Caco-2 (cell line): ENCODE measurements at regions not wholly inside any gene's neighbourhood (a gene's known extent, or its start where the extent isn't known, plus 50 kb on each side); places are given as distances from the start of the nearest gene placed in this dataset.

Experiments used
- BruUV-seq: library from RNA; stranded (reverse); fragments of 400-500 nt; replicated peaks from 2 replicates; lab custom pipeline; 2021; lab: Mats Ljungman, UMichigan
- CTCF ChIA-PET: fragments of 300-600 bp; sonication (Branson Sonifier 250); formaldehyde crosslinking; loops from one replicate; lab custom pipeline; 2022; ENCODE audit warnings: antibody characterized with exemption; lab: Charles Lee
- POLR2A ChIA-PET: fragments of 300-600 bp; sonication (Branson Sonifier 250); formaldehyde crosslinking; loops from one replicate; lab custom pipeline; 2022; ENCODE audit warnings: antibody characterized with exemption; lab: Charles Lee
- DNase-seq, 2 experiments: peaks; one replicate each; pipeline versions ENCODE4 v3.0.0 to v3.0.0-alpha.2; 2020 to 2022
- H3K27me3 ChIP-seq: replicated peaks from 2 replicates; pipeline ENCODE4 v1.6.0; 2011; ENCODE audit warnings: low read length; ENCODE audit not compliant: control insufficient read depth, insufficient read depth
- H3K36me3 ChIP-seq: 2 replicates; pipeline ENCODE4 v1.5.1; 2011; ENCODE audit warnings: low read length; ENCODE audit not compliant: control insufficient read depth, insufficient read depth
- H3K4me1 ChIP-seq: fragments of 250-450 bp; sonication (Bioruptor Pico); 2 replicates; pipeline ENCODE4 v1.5.1; 2020; ENCODE audit warnings: mild to moderate bottlenecking
- H3K4me3 ChIP-seq: 2 replicates; pipeline ENCODE4 v1.5.1; 2011; ENCODE audit warnings: low read depth, mild to moderate bottlenecking, control low read depth, low read length
- H3K9me3 ChIP-seq: fragments of 250-450 bp; sonication (Bioruptor Pico); 2 replicates; pipeline ENCODE4 v1.5.1; 2020; ENCODE audit warnings: mild to moderate bottlenecking, moderate library complexity
- H3K27ac Mint-ChIP-seq: one replicate; pipeline ENCODE4 v1.8.0; 2022; ENCODE audit warnings: mixed read lengths; ENCODE audit not compliant: unreplicated experiment
- H3K27me3 Mint-ChIP-seq: one replicate; pipeline ENCODE4 v1.8.0; 2022; ENCODE audit warnings: mixed read lengths; ENCODE audit not compliant: insufficient read depth, unreplicated experiment
- H3K36me3 Mint-ChIP-seq: one replicate; pipeline ENCODE4 v1.8.0; 2022; ENCODE audit warnings: mild to moderate bottlenecking, mixed read lengths; ENCODE audit not compliant: insufficient read depth, unreplicated experiment
- H3K4me1 Mint-ChIP-seq: one replicate; pipeline ENCODE4 v1.8.0; 2022; ENCODE audit warnings: low read depth, mixed read lengths; ENCODE audit not compliant: unreplicated experiment
- H3K4me3 Mint-ChIP-seq: one replicate; pipeline ENCODE4 v1.8.0; 2022; ENCODE audit warnings: mild to moderate bottlenecking, moderate library complexity, mixed read lengths; ENCODE audit not compliant: unreplicated experiment
- H3K9me3 Mint-ChIP-seq: one replicate; pipeline ENCODE4 v1.8.0; 2022; ENCODE audit warnings: mixed read lengths; ENCODE audit not compliant: unreplicated experiment
- CTCF ChIP-seq, 2 experiments: fragments of 200-600 bp in 1 of 2; IDR thresholded peaks; 1 replicate in 1 of 2; 2 replicates in 1 of 2; pipeline versions ENCODE4 v1.5.1 to v1.8.0; 2011 to 2022; ENCODE audit warnings: antibody characterized with exemption in 1 of 2, control low read depth in 1 of 2, inconsistent platforms in 1 of 2, low read depth in 1 of 2, low read length in 1 of 2, mild to moderate bottlenecking in 1 of 2, moderate library complexity in 1 of 2; ENCODE audit not compliant: insufficient read depth in 1 of 2, severe bottlenecking in 1 of 2, unreplicated experiment in 1 of 2
- intact Hi-C: fragments of 100-400 bp; cut with micrococcal nuclease; formaldehyde crosslinking; loops from one replicate; pipeline ENCODE4 v1.10.0; 2022; ENCODE audit not compliant: unreplicated experiment

GRCh38 chr10:128221807-128222206 lies 95.6 kb upstream of the MKI67 start:
- H3K36me3 Mint-ChIP-seq: no peaks in the 10 kb centered on the region
- no peak overlapping the region for H3K4me3 Mint-ChIP-seq
- DNase-seq: no peak
- H3K36me3 ChIP-seq: no peaks in the 10 kb centered on the region
- ChIA-PET POLR2A (no interaction called here), CTCF (interaction anchor here (1.0 kb wide), 1 partner anchor 10 kb away, joined by 4 read pairs; no protein-coding TSS in a partner anchor)
- intact Hi-C loops: no loop called here
- H3K27me3 Mint-ChIP-seq: peaks cover 15% of the 10 kb centered on the region
- no peaks in the 10 kb centered on the region; the same call in 1 of the 2 replicates for H3K27me3 ChIP-seq
- no peak overlapping the region for H3K4me3 ChIP-seq
- TF ChIP-seq CTCF (IDR thresholded peaks at IDR 0.05; ENCODE audit: insufficient read depth in 1 of 2, low read depth in 1 of 2, low read length in 1 of 2, severe bottlenecking in 1 of 2, unreplicated experiment in 1 of 2): no peak
- H3K9me3 Mint-ChIP-seq: no peaks in the 10 kb centered on the region
- H3K4me1 ChIP-seq: no peaks in the 10 kb centered on the region
- no TSS peak for BruUV-seq
- H3K4me1 Mint-ChIP-seq: no peaks in the 10 kb centered on the region
- H3K9me3 ChIP-seq: no peaks in the 10 kb centered on the region
- H3K27ac Mint-ChIP-seq: no peak overlapping the region

GRCh38 chr10:128222332-128222849 lies 96.2 kb upstream of the MKI67 start:
- no peak for TF ChIP-seq CTCF (IDR thresholded peaks at IDR 0.05; ENCODE audit: insufficient read depth in 1 of 2, low read depth in 1 of 2, low read length in 1 of 2, severe bottlenecking in 1 of 2, unreplicated experiment in 1 of 2)
- ChIA-PET POLR2A (no interaction called here), CTCF (interaction anchor here (1.3 kb wide), 1 partner anchor 10 kb away, joined by 3 read pairs; no protein-coding TSS in a partner anchor)
- no peaks in the 10 kb centered on the region for H3K36me3 ChIP-seq
- DNase-seq: no peak
- no peaks in the 10 kb centered on the region for H3K27me3 ChIP-seq
- Mint-ChIP-seq H3K27me3 (peaks cover 11% of the 10 kb centered on the region), H3K36me3 (no peaks in the 10 kb centered on the region), H3K4me3 (no peak overlapping the region), H3K9me3 (no peaks in the 10 kb centered on the region), H3K4me1 (no peaks in the 10 kb centered on the region), H3K27ac (no peak overlapping the region)
- intact Hi-C loops: no loop called here
- BruUV-seq: no TSS peak
- no peak overlapping the region for H3K4me3 ChIP-seq
- no peaks in the 10 kb centered on the region for H3K9me3 ChIP-seq
- no peaks in the 10 kb centered on the region for H3K4me1 ChIP-seq

GRCh38 chr10:128230401-128230800 lies 104.2 kb upstream of the MKI67 start:
- Mint-ChIP-seq H3K36me3 (no peaks in the 10 kb centered on the region), H3K4me3 (no peak overlapping the region), H3K27me3 (peaks cover 11% of the 10 kb centered on the region), H3K4me1 (no peaks in the 10 kb centered on the region), H3K9me3 (peaks cover 10% of the 10 kb centered on the region), H3K27ac (no peak overlapping the region)
- no TSS peak for BruUV-seq
- no peaks in the 10 kb centered on the region for H3K27me3 ChIP-seq
- H3K4me3 ChIP-seq: no peak overlapping the region
- no peaks in the 10 kb centered on the region for H3K4me1 ChIP-seq
- peaks cover 6% of the 10 kb centered on the region; the same call in 1 of the 2 replicates for H3K9me3 ChIP-seq
- no peaks in the 10 kb centered on the region for H3K36me3 ChIP-seq
- no peak for DNase-seq
- no peak for TF ChIP-seq CTCF (IDR thresholded peaks at IDR 0.05; ENCODE audit: insufficient read depth in 1 of 2, low read depth in 1 of 2, low read length in 1 of 2, severe bottlenecking in 1 of 2, unreplicated experiment in 1 of 2)
- CTCF ChIA-PET: no interaction called here
- intact Hi-C loops: no loop called here
- POLR2A ChIA-PET: no interaction called here
